GM21529 (cell line): ENCODE measurements at regions not wholly inside any gene's neighbourhood (a gene's known extent, or its start where the extent isn't known, plus 50 kb on each side); places are given as distances from the start of the nearest gene placed in this dataset.
"Not testable (repeated sequence)": the region's sequence is repeated elsewhere in the genome, so short reads cannot be mapped to it uniquely, and the experiment has no call there.

ENCODE experiments used
- ATAC-seq: cut with Tn5 transposase; IDR thresholded peaks from one replicate; pipeline ENCODE4 v1.9.1; 2021; ENCODE audit not compliant: unreplicated experiment

GRCh38 chr10:33102071-33102470 is 144.0 kb upstream of the ITGB1 start:
- ATAC-seq = no peak

DNA sequence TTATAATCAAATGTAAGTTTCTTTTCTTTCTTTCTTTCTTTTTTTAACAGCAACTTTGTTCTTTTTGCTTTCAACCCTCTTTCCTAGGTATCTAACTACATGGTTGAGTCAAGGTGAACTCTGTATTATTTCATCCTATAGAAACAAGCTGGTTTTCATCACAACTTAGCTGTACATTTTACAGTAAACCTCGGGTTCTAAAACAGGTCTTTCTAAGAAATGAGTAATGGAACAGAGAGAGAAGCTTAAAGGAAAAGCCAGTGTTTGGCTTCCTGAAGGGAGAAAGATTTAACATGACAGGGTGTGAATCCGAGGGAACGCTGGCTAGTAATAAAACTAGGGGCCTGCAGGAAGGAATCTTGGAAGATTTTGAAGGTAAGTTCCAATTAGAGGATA is 143.4 kb upstream of the ITGB1 start:
- no peak for ATAC-seq

DNA sequence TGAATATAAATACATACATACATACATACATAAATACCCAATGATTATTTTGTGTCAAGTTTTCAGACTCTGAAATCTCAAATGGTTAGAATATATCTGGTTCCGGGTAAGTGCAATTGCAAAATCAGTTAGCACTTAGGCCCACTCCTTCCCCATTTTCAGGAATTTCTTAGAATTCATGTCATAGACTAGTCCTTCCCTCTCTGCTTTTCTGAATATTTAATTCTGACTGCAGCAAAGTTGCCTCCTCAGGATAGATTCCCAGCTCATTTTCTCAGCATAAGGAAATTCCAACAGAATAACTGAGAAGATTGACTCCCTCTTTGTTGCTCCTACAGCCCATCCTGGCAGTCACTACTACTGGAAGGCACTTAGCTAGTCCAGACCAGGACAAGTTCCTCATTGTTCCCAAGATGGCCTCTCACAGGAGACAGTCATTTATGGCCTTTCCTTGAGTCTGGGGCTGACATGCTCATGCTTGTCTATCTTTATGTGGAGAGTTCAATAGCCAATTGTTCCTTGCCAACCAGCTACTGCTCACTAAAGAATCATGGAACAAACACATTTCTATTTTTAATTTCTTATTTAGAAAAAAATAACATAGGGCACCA is 142.9 kb upstream of the ITGB1 start:
- no peak for ATAC-seq

DNA sequence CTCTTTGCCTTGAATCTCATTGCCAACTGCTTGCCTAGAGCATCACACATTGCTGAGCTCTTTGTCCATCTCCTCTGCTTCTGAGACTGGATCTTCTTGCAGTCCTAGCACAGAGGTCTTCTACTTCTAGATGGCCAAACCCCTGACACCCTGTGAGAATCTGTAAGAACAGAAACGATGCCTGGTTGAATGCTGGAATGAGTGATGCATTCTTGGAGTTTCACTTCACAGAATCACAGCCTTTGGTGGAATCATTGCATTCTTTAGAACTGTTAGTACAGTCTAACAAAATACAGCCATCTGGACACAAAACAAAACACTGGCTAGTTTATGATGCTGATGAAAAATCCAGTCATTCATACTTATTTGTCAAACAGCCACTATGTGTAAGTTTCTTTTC is 141.7 kb upstream of the ITGB1 start:
- ATAC-seq = no peak

DNA sequence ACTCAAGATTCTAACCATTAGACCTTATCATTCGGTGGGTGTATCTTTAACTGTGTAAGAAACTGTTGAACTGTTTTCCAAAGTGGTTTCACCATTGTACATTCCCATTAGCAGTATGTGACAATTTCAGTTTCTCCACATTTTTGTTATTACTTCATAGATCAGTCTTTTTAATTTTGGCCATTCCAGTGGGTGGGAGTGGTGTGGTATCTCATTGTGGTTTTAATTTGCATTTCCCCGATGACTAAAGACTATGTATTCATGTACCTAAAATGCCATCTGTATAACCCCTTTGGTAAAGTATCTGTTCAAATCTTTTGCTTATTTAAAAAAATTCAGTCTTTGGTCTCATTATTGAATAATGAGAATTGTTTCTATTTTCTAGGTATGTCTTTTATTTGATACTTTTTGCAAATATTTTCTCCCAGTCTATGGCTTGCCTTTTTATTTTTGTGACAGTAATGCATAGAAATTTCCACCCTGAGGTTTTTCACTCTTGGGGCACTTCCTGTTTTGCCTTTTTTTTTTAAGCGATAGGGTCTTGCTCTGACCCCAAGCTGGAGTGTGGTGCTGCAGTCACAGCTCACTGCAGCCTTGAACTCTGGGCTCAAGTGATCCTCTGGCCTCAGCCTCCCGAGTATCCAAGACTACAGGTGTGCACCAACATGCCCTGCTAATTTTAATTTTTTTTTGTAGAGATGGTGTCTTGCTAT is 141.1 kb upstream of the ITGB1 start:
- ATAC-seq = no peak

DNA sequence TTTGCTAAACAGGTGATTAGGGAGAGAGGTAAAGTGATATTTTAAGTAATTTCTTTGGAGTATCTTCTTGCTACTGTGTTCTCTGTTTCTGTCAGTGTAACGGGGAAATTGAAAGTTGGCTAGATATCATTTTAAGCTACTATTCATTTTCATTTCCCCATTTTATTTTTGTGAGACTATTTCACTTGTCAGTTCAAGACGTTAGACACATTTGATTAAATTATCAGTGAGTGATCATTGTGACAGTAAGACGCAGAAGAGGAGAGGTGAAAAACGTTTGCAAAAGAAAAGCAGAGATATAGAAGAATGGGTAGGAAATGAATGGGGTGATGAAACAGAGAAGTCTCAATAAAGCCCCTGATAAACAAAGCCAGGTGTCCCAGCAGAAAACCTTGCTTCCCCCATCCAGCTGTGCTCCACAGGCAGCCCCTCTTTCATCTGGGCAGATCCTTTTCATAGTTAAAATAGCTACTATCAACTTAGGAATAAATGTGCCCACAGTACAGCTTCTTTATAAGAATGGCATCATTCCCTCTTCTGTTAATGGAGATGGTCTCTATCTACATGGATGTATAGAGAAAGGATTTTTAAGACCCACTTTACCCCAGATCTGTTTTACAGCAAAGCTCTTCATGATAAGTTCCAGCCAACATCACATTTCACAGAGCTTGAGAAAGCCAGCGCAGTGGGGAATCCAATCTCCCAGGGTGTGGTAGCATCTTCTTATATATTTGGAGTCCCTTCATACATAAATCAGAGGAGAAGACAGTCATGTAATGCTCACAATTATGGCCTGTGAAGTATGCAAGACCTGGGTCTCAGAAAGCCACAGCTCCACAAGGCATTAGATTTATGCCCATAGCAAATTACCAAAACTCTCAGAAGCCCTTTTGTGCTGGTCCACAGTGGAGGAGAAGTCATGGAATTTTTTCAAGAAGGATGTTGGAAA is 138.1 kb upstream of the ITGB1 start:
- ATAC-seq = peak; percentile 81

- ATAC-seq = no peak
These were observed 136.4 kb upstream of the ITGB1 start for GRCh38 chr10:33094263-33095051.

DNA sequence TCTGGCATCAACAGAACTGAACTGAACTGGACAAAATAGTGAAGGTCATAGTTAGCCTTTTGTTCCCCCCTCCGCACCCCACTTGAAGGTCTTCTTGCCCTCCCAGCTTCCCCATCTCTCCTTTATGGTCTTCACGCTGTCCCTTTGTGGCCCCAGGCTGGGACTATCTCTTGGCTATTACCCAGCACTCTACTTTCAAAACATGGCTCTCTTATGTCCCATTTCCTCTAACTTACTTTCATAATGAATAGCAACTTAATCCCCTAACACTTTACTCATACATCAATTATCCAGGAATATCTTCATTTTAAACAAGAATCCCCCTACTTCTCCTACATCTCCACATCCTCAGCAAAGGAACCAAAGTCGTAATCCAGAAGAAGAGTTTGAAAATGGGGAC is 135.3 kb upstream of the ITGB1 start:
- ATAC-seq = no peak

DNA sequence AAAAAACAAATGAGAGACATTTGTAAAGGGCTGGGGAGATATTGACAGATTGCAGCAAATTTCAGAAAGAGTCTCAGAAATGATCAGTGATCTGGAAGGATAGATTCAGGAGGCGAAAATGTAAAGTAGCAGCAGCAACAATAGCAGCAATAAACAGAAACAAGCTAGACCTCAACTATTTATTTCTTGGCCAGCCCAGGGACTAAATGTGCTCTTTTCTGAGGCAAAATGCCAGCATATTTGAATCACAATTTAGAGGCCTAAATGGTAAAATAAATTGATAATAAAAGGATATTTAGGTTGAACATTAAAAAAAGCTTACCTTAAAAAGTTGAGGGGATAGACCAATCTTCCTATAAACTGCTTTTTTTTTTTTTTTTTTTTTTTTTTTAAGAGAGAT is 134.6 kb upstream of the ITGB1 start:
- ATAC-seq = no peak

DNA sequence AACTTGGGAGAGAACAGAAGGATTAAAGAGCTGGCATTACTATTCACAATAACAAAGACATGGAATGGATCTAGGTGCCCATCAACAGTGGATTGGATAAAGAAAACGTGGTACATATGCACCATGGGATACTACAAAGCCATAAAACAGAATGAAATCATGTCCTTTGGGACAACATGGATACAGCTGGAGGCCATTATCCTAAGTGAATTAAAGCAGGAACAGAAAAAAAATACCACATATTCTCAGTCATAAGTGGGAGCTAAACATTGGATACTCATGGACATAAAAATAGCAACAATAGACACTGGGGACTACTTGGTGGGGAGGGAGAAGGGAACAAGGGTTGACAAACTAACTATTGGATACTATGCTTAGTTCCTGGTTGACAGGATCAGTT is 133.2 kb upstream of the ITGB1 start:
- ATAC-seq = no peak

DNA sequence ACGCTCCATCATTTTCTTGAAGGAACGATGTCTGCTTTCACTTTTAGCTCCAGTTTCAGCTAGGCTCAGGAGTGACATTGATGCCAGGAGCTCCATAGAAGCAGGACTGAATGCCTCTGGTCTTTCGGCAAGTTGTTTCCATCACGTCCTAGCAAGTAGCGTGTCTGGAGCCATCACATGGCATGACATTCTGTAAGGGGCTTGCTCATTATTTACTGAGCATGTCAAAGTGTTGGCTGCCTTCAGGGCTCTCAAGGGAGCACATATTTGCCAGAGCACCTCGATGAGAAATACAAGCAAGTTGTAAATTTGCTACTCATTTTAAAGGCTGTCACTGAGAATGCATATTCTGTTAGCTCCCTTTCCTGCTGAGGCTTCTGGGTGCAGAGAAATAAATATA is 131.0 kb upstream of the ITGB1 start:
- ATAC-seq = no peak

GRCh38 chr10:33087922-33088321 is 129.9 kb upstream of the ITGB1 start:
- no peak for ATAC-seq

DNA sequence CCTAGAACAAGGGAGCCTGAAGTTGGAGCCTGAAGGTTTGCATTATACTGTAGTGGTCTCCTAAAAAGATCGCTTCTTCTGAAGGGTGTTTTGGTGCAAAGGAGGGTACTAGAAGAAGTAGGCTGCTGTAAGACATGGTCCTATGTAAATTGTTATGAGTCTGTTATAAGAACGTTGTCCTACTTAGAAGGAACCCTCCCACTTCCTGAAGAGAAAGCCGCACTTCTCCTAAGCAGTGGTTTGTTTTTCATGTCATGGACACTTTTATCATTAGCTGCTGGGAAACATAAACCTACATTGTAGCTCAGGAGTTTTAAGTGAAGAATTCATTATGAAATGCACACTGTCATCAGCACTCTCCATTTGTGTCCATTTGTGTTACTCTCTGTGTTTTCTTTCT is 129.1 kb upstream of the ITGB1 start:
- no peak for ATAC-seq

DNA sequence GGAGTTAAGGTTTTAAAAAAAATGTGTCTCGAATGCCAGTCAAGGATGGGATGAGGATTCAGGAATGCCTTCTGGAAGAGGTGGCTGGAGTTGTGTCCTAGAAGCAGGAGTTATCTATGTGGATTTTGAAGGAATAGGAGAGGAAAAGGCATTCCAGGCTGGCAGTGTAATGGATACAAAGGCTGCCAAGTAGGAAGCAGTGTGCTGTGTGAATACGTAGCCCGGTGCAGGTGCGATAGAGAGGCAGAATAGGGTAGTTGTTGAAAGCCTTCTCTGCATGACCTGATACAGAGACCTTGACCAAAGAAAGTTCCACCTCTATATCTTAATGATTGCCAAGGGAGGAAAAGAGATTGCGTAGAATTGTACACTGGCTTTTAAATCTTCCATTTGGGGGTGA is 128.1 kb upstream of the ITGB1 start:
- no peak for ATAC-seq

DNA sequence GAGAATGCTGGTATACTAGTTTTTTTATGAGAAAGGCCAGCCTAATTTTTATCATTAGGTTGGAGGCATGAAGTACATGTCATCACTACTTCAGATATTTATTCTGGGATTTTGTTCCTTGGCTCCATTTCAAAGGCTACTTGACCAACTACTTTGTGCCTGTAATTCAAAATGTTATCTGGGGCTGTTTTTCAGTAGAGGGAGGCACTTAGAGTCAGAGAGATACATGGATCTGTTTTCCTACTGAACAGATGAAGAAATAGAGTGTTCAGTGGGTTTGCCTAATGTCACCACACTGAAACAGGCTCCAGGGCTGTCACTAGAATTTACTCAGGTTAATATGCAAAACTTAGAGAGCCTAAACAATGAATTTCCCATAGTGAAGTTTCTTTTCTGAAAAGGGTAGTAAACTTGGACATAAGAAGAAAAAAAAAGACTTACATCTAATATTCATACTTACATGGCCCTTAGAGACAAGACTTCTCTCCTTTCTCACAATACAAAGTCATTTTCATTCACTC is 127.3 kb upstream of the ITGB1 start:
- no peak for ATAC-seq

DNA sequence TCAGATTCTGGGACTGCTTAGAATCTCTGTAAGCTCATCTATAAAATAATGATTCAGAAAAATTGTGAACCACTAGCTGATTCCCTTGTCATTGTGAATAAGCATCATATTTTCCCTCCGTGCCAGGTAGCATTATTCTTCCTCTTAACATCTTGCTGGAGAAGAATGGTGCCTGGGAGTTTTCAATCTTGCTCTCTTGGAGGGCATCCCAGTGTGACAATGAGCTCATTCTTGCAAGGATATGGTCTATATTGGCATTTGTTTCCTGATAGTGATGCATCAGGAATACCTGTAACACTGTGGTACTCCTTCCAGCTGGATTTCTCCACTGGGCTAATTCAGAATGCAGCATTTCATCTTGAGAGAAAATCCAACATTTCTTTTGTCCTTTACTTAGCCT is 126.4 kb upstream of the ITGB1 start:
- no peak for ATAC-seq

DNA sequence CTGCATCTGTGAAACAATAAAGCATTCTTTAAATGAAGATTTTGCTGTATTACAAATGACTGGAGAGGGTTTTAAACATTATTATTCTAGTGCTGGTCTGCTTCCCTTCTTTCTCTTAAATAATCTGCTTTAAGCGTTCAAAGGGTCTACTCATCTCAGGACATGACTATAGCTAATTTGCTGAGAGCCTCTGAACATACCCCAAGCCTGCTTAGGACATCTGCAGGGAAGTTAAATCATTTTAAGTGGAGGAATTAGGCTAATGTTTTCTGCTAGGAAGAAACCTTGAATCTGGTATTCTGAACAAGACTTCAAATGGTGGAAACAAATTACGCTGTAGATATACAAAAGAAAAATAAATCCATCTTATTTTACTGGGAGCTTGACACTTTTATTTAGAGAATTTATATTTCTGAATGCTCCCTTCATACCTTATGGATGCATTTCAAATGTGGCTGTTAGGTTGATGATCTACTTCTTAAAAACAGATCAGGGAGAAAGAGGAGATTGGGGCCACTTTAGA is 124.4 kb upstream of the ITGB1 start:
- no peak for ATAC-seq

DNA sequence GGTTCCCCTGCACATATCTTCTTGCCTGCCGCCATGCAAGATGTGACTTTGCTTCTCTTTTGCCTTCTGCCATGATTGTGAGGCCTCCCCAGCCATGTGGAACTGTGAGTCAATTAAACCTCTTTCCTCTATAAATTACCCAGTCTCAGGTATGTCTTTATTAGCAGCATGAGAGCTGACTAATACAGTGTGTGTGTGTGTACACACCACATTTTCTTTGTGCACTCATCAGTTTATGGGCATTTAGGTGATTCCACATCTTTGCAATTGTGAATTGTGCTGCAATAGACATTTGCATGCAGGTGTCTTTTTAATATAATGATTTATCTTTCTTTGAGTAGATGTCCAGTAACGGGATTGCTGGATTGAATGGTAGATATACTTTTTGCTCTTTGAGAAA is 122.4 kb upstream of the ITGB1 start:
- not testable (repeated sequence) for ATAC-seq

- no peak for ATAC-seq
These were observed 116.4 kb upstream of the ITGB1 start for GRCh38 chr10:33074443-33074842.

- no peak for ATAC-seq
These were observed 115.8 kb upstream of the ITGB1 start for GRCh38 chr10:33073641-33074415.
